Lung (tissue), 11 donors: ENCODE measurements at regions not wholly inside any gene's neighbourhood (a gene's known extent, or its start where the extent isn't known, plus 50 kb on each side); places are given as distances from the start of the nearest gene placed in this dataset.

Experiments
- ATAC-seq: fragments of 200-7000 bp; cut with Tn5 transposase; one replicate; pipeline ENCODE4 v1.9.1; 2020; ENCODE audit warnings: moderate number of reproducible peaks; ENCODE audit not compliant: insufficient read depth, low FRiP score
- DNase-seq, 3 donors: peaks; one replicate each; pipeline ENCODE4 v3.0.0-alpha.2; 2013 to 2017
- H3K27ac ChIP-seq, 2 donors: one replicate each; pipeline ENCODE4 v1.5.1; 2013; ENCODE audit warnings: mild to moderate bottlenecking in 2 of 2, moderate library complexity in 2 of 2, control low read depth in 1 of 2, inconsistent platforms in 1 of 2, low read depth in 1 of 2, low read length in 1 of 2
- H3K27me3 ChIP-seq, 3 donors: one replicate each; pipeline ENCODE4 v1.5.1; 2013; ENCODE audit warnings: low read length in 2 of 3; ENCODE audit not compliant: control insufficient read depth in 3 of 3, insufficient read depth in 3 of 3
- H3K36me3 ChIP-seq, 4 donors: one replicate each; pipeline ENCODE4 v1.5.1; 2013; ENCODE audit warnings: low read length in 4 of 4, mild to moderate bottlenecking in 1 of 4, moderate library complexity in 1 of 4; ENCODE audit not compliant: control insufficient read depth in 4 of 4, insufficient read depth in 4 of 4
- H3K4me1 ChIP-seq, 5 donors: one replicate each; pipeline ENCODE4 v1.5.1; 2013; ENCODE audit warnings: low read length in 5 of 5, mild to moderate bottlenecking in 2 of 5, moderate library complexity in 1 of 5; ENCODE audit not compliant: control insufficient read depth in 5 of 5, insufficient read depth in 5 of 5
- H3K4me3 ChIP-seq: one replicate; pipeline ENCODE4 v1.5.1; 2013; ENCODE audit warnings: mild to moderate bottlenecking, control low read depth, moderate library complexity
- H3K9ac ChIP-seq, 2 donors: one replicate each; pipeline ENCODE4 v1.5.1; 2013; ENCODE audit warnings: low read length in 2 of 2, control low read depth in 1 of 2; ENCODE audit not compliant: insufficient read depth in 1 of 2
- H3K9me3 ChIP-seq, 4 donors: one replicate each; pipeline ENCODE4 v1.5.1; 2013; ENCODE audit warnings: low read length in 3 of 4, mild to moderate bottlenecking in 1 of 4, moderate library complexity in 1 of 4; ENCODE audit not compliant: control insufficient read depth in 4 of 4, insufficient read depth in 3 of 4
- WGBS, 2 donors: extraction: QIAGEN DNeasy Blood & Tissue Kit; methylation state at CpG; one replicate each; pipeline ENCODE4 v1.1.7; 2013; 5-methylcytosine and 5-hydroxymethylcytosine counted together
- TF ChIP-seq, protein P1 (sequence below): IDR thresholded peaks from 2 replicates; pipeline ENCODE4 v1.5.1; 2012; ENCODE audit warnings: mild to moderate bottlenecking; ENCODE audit errors: control extremely low read depth, extremely low read depth
- donor health status: control.
- donor health status: control.
- donor health status: Bipolar disorder and iron deficiency.
- donor health status: healthy.
- donor health status: DM: yes; HTN: yes; CAD: no.

DNA sequence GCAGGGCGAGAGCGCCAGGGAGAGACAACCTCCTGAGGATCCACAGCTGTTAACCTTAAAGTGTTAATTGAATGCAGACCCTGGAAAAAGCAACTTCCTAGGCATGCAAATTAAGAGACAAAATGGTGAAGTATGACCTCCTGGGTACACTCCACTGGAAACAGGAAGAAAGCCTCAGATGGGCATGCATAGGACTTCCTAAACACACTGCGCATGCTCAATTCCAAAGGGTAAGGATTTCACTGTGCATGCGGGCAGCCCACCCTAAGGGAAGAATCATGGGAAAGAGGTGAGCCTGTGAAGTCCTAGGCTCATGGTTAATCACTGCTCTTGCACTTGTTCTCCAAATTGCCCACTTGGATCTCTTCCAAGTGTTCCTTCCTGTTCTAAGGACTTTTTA is 80.5 kb upstream of the CAPRIN2 start:
- Histone ChIP-seq H3K4me3 (no peak overlapping the region), H3K9ac (no peak overlapping the region), H3K36me3 (no peaks in the 10 kb centered on the region), H3K4me1 (no peaks in the 10 kb centered on the region), H3K27me3 (peaks cover 0 to 7% (median 0%) of the 10 kb centered on the region in 3 donors), H3K9me3 (peaks cover 0 to 9% (median 1%) of the 10 kb centered on the region in 4 donors), H3K27ac (no peak overlapping the region)
- 79 to 80% methylated on average over 4 of the region's 4 CpGs for WGBS, 2 donors
- TF ChIP-seq, protein P1, sequence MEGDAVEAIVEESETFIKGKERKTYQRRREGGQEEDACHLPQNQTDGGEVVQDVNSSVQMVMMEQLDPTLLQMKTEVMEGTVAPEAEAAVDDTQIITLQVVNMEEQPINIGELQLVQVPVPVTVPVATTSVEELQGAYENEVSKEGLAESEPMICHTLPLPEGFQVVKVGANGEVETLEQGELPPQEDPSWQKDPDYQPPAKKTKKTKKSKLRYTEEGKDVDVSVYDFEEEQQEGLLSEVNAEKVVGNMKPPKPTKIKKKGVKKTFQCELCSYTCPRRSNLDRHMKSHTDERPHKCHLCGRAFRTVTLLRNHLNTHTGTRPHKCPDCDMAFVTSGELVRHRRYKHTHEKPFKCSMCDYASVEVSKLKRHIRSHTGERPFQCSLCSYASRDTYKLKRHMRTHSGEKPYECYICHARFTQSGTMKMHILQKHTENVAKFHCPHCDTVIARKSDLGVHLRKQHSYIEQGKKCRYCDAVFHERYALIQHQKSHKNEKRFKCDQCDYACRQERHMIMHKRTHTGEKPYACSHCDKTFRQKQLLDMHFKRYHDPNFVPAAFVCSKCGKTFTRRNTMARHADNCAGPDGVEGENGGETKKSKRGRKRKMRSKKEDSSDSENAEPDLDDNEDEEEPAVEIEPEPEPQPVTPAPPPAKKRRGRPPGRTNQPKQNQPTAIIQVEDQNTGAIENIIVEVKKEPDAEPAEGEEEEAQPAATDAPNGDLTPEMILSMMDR = no peak
- no peak for ATAC-seq
- no peak for DNase-seq

DNA sequence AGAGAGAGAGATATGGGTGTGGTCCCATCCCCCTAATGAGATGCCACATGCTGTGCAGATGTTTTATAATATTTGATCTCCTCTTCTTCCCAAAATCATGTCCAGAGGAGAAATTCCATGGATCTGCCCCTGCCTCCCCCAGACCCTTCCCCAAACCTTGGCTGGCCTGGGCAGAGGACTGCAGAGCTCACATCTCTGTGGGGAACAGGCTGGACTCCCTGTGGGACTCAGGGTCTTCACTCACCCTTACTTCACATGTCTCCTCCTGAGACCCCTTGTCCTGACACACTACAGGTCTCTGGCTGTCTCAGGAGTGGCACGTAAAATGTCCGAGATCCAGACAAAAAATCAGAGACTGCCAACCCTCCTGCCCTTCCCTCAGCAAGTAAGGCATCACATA is 76.0 kb upstream of the CAPRIN2 start:
- H3K9ac ChIP-seq = no peak overlapping the region
- TF ChIP-seq, protein P1 = no peak
- H3K27me3 ChIP-seq = peaks cover 0 to 3% (median 0%) of the 10 kb centered on the region in 3 donors
- 90 to 95% methylated on average over 2 of the region's 2 CpGs for WGBS, 2 donors
- ATAC-seq (no peak), DNase-seq (no peak)
- no peaks in the 10 kb centered on the region for H3K4me1 ChIP-seq
- no peak overlapping the region for H3K4me3 ChIP-seq
- no peak overlapping the region for H3K27ac ChIP-seq
- H3K9me3 ChIP-seq = peaks cover 0 to 7% (median 1%) of the 10 kb centered on the region in 4 donors
- H3K36me3 ChIP-seq = no peaks in the 10 kb centered on the region

DNA sequence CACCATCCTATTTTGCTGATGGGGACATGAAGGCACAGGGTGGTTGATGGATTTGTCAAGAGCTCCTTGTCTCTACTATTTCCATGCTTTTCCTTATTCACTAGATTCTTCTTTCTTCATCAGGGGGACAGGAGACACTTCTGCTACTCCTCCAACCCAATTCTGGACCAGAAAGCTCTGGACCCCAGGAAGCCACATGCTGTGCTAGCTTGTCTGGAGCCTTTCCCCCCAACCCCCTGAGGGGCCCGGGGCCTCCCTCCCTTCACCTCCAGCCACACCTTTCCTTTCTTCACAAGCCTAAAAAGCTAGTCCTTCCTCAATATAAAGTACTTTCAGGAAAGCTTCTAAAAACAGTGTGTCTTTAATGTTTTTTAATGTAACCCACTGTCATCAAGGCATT is 75.1 kb upstream of the CAPRIN2 start:
- TF ChIP-seq, protein P1 = no peak
- DNase-seq = no peak
- H3K27ac ChIP-seq = no peak overlapping the region

DNA sequence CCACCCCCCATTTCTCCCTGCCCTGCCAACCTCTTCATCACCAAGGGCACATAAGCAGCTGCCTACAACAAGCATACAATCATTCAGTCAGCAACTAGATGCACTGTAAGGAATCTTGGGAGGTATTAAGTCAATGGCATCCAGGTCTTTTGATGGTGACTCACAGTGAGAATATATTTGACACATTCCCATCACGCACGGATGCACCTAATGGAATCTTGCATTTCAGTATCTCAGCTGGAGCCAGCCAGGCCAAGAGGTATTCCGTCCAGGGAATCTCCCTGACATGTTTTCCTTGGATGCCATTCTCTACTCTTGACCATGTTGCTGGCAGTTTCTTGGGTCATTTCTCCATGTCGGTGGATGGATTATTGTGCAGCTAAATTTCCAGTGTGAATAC is 73.9 kb upstream of the CAPRIN2 start:
- no peak for DNase-seq
- 91 to 94% methylated on average over 4 of the region's 4 CpGs for WGBS, 2 donors
- H3K4me1 ChIP-seq = peaks cover 0 to under 1% (median 0%) of the 10 kb centered on the region in 5 donors
- peaks cover 0 to 2% (median 1%) of the 10 kb centered on the region in 4 donors for H3K9me3 ChIP-seq
- H3K27ac ChIP-seq = no peak overlapping the region
- TF ChIP-seq, protein P1 = no peak
- no peak overlapping the region for H3K9ac ChIP-seq
- no peaks in the 10 kb centered on the region for H3K36me3 ChIP-seq
- no peak overlapping the region for H3K4me3 ChIP-seq
- ATAC-seq = no peak
- no peaks in the 10 kb centered on the region for H3K27me3 ChIP-seq

More for the DNA sequence above, 75.1 kb upstream of the CAPRIN2 start:
- H3K4me1 ChIP-seq = no peaks in the 10 kb centered on the region
- ATAC-seq = no peak
- H3K4me3 ChIP-seq = no peak overlapping the region
- WGBS, 2 donors = 67 to 77% methylated on average over 1 of the region's 1 CpG
- H3K9ac ChIP-seq = no peak overlapping the region
- peaks cover 0 to 1% (median 0%) of the 10 kb centered on the region in 3 donors for H3K27me3 ChIP-seq
- peaks cover 0 to 7% (median 1%) of the 10 kb centered on the region in 4 donors for H3K9me3 ChIP-seq
- H3K36me3 ChIP-seq = no peaks in the 10 kb centered on the region
